Astrocyte of the spinal cord (primary cell): ENCODE measurements at regions not wholly inside any gene's neighbourhood (a gene's known extent, or its start where the extent isn't known, plus 50 kb on each side); places are given as distances from the start of the nearest gene placed in this dataset.

ENCODE experiments used
- DNase-seq: peaks from one replicate; pipeline ENCODE4 v3.0.0; 2011; ENCODE audit warnings: low read depth, low spot score
- H3K4me3 ChIP-seq: 2 replicates; pipeline ENCODE4 v1.5.1; 2011; ENCODE audit warnings: low read depth, mild to moderate bottlenecking, low read length, moderate library complexity
- CTCF ChIP-seq: IDR thresholded peaks from 2 replicates; pipeline ENCODE4 v1.5.1; 2012; ENCODE audit warnings: low read depth, mild to moderate bottlenecking, low read length, inconsistent platforms
- in situ Hi-C: cut with HindIII; loops from 2 replicates; pipeline ENCODE4 v1.10.0; 2017; ENCODE audit warnings: low sequenced_read_pairs

GRCh38 chr10:129055986-129056385 is 411.1 kb upstream of the MGMT start:
- no peak for TF ChIP-seq CTCF
- H3K4me3 ChIP-seq: no peak overlapping the region
- in situ Hi-C loops: no loop called here
- no peak for DNase-seq

- in situ Hi-C loops: no loop called here
- H3K4me3 ChIP-seq: no peak overlapping the region
- TF ChIP-seq CTCF: no peak
- DNase-seq: no peak
These were observed 410.0 kb upstream of the MGMT start for GRCh38 chr10:129056734-129057689.

GRCh38 chr10:129057856-129058663 is 409.0 kb upstream of the MGMT start:
- no peak overlapping the region for H3K4me3 ChIP-seq
- in situ Hi-C loops: no loop called here
- no peak for DNase-seq
- no peak for TF ChIP-seq CTCF

GRCh38 chr10:129058664-129059155 is 408.3 kb upstream of the MGMT start:
- no peak overlapping the region for H3K4me3 ChIP-seq
- DNase-seq: no peak
- TF ChIP-seq CTCF: no peak
- in situ Hi-C loops: no loop called here

- in situ Hi-C loops: no loop called here
- no peak overlapping the region for H3K4me3 ChIP-seq
- TF ChIP-seq CTCF: no peak
- no peak for DNase-seq
These were observed 407.1 kb upstream of the MGMT start for GRCh38 chr10:129059977-129060376.

- TF ChIP-seq CTCF: no peak
- in situ Hi-C loops: no loop called here
- no peak for DNase-seq
- no peak overlapping the region for H3K4me3 ChIP-seq
These were observed 403.8 kb upstream of the MGMT start for GRCh38 chr10:129063212-129063611.
